B cell (primary cell): ENCODE measurements at regions not wholly inside any gene's neighbourhood (a gene's known extent, or its start where the extent isn't known, plus 50 kb on each side); places are given as distances from the start of the nearest gene placed in this dataset.

Experiments used
- ATAC-seq: fragments of 200-7000 bp; cut with Tn5 transposase; one replicate; pipeline ENCODE4 v1.10.0; 2021; ENCODE audit warnings: low read depth, mild to moderate bottlenecking, moderate number of reproducible peaks, moderate library complexity
- CTCF ChIA-PET: fragments of 350-600 bp; sonication (Branson Sonifier 250); formaldehyde crosslinking; loops from one replicate; lab custom pipeline; 2021; ENCODE audit warnings: antibody characterized with exemption, inconsistent platforms; lab: Charles Lee
- POLR2A ChIA-PET: fragments of 350-600 bp; sonication (Branson Sonifier 250); formaldehyde crosslinking; loops from one replicate; lab custom pipeline; 2021; ENCODE audit warnings: antibody characterized with exemption; lab: Charles Lee
- DNase-seq: peaks from one replicate; pipeline ENCODE4 v3.0.0; 2013
- H2AFZ ChIP-seq: 2 replicates; pipeline ENCODE4 v1.6.1; 2012; ENCODE audit warnings: mild to moderate bottlenecking, low read depth, low read length; ENCODE audit not compliant: insufficient read depth, poor library complexity, severe bottlenecking
- H3K27ac ChIP-seq, 2 donors: 1 replicate in 1 of 2; 2 replicates in 1 of 2; pipeline ENCODE4 v1.5.1; 2012 to 2013; ENCODE audit warnings: low read length in 2 of 2, mild to moderate bottlenecking in 2 of 2, moderate library complexity in 1 of 2
- H3K27me3 ChIP-seq, 4 experiments: fragments of 200-600 bp in 1 of 4; sonication (generic) in 1 of 4; replicated peaks in 1 of 4; 1 replicate in 2 of 4; 2 replicates in 2 of 4; pipeline versions ENCODE4 v1.6.1 to v1.7.0; 2013 to 2016; ENCODE audit warnings: low read length in 3 of 4, mild to moderate bottlenecking in 2 of 4, mixed read lengths in 1 of 4, moderate library complexity in 1 of 4; ENCODE audit not compliant: insufficient read depth in 4 of 4, control insufficient read depth in 3 of 4; ENCODE audit errors: control extremely low read depth in 1 of 4
- H3K36me3 ChIP-seq, 2 experiments: replicated peaks in 1 of 2; 1 replicate in 1 of 2; 2 replicates in 1 of 2; pipeline versions ENCODE4 v1.6.1 to v1.7.1; 2013; ENCODE audit warnings: low read length in 1 of 2; ENCODE audit not compliant: insufficient read depth in 2 of 2, control insufficient read depth in 1 of 2; ENCODE audit errors: control extremely low read depth in 1 of 2, extremely low read depth in 1 of 2
- H3K4me1 ChIP-seq, 2 donors: fragments of 200-600 bp in 1 of 2; sonication (generic) in 1 of 2; 1 replicate in 1 of 2; 2 replicates in 1 of 2; pipeline versions ENCODE4 v1.5.1 to v1.6.1; 2013 to 2017; ENCODE audit warnings: low read length in 2 of 2; ENCODE audit not compliant: control insufficient read depth in 2 of 2, insufficient read depth in 2 of 2
- H3K4me2 ChIP-seq: replicated peaks from 2 replicates; pipeline ENCODE3; 2012; ENCODE audit warnings: mild to moderate bottlenecking, low read depth, low read length; ENCODE audit not compliant: poor library complexity, severe bottlenecking
- H3K4me3 ChIP-seq, 5 experiments: fragments of 200-600 bp in 1 of 5; sonication (generic) in 1 of 5; 1 replicate in 3 of 5; 2 replicates in 2 of 5; pipeline versions ENCODE4 v1.5.1 to v1.7.0; 2011 to 2016; ENCODE audit warnings: low read length in 4 of 5, mild to moderate bottlenecking in 4 of 5, low read depth in 2 of 5, control low read depth in 1 of 5, moderate library complexity in 1 of 5; ENCODE audit not compliant: insufficient read depth in 1 of 5; ENCODE audit errors: control extremely low read depth in 1 of 5, extremely low read depth in 1 of 5
- H3K79me2 ChIP-seq: fragments of 200-600 bp; sonication (generic); one replicate; pipeline ENCODE4 v1.6.0; 2016; ENCODE audit warnings: low read length; ENCODE audit not compliant: control insufficient read depth, insufficient read depth
- H3K9ac ChIP-seq: fragments of 200-600 bp; sonication (generic); 2 replicates; pipeline ENCODE4 v1.6.1; 2017; ENCODE audit warnings: mild to moderate bottlenecking, low read length, moderate library complexity
- H3K9me3 ChIP-seq, 3 donors: one replicate each; pipeline versions ENCODE4 v1.6.1 to v1.7.1; 2013; ENCODE audit warnings: low read length in 2 of 3; ENCODE audit not compliant: control insufficient read depth in 2 of 3, insufficient read depth in 1 of 3; ENCODE audit errors: control extremely low read depth in 1 of 3
- H4K20me1 ChIP-seq: 2 replicates; pipeline ENCODE4 v1.6.0; 2012; ENCODE audit warnings: mild to moderate bottlenecking, low read length; ENCODE audit not compliant: insufficient read depth, control insufficient read depth, poor library complexity, severe bottlenecking
- H3K27ac Mint-ChIP-seq: one replicate; pipeline ENCODE4 v1.8.0; 2021; ENCODE audit warnings: mixed read lengths
- H3K27me3 Mint-ChIP-seq: one replicate; pipeline ENCODE4 v1.8.0; 2021; ENCODE audit warnings: mixed read lengths
- H3K4me1 Mint-ChIP-seq: one replicate; pipeline ENCODE4 v1.8.0; 2021; ENCODE audit warnings: mixed read lengths
- H3K4me3 Mint-ChIP-seq: one replicate; pipeline ENCODE4 v1.8.0; 2021; ENCODE audit warnings: mixed read lengths
- H3K9me3 Mint-ChIP-seq: one replicate; pipeline ENCODE4 v1.8.0; 2022; ENCODE audit warnings: mixed read lengths; ENCODE audit not compliant: insufficient read depth
- CTCF ChIP-seq: fragments of 200-600 bp; IDR thresholded peaks from one replicate; pipeline ENCODE4 v1.8.0; 2022; ENCODE audit warnings: antibody characterized with exemption, mild to moderate bottlenecking
- EZH2 ChIP-seq: IDR thresholded peaks from 2 replicates; pipeline ENCODE4 v1.6.1; 2012; ENCODE audit warnings: borderline replicate concordance, low read depth, mild to moderate bottlenecking, moderate library complexity, low read length; ENCODE audit not compliant: insufficient read depth, poor library complexity, severe bottlenecking
- WGBS: methylation state at CpG from one replicate; pipeline ENCODE4 v1.1.5; 2013; ENCODE audit warnings: missing lambda C conversion rate; ENCODE audit not compliant: insufficient coverage; 5-methylcytosine and 5-hydroxymethylcytosine counted together
- intact Hi-C: fragments of 100-400 bp; cut with micrococcal nuclease; formaldehyde crosslinking; loops from one replicate; pipeline ENCODE4 v1.10.0; 2022

DNA sequence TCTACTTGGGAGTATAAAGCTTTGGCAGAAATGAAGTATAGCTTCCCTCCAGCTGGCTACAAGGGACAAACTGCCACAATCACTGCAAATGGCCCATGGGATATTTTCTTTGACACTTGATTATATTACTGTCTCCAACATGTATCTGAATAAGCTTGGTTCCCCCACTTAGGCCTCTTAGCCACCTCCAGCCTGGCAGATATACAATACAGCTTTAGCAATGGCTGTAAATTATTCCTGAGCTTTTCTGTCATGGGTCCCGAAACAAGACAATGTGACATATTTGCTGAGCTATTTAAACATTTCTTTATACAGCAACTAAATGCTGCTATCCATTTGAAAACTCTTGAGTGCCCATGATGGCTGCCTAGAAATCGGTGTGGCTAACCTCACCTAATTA is 406.2 kb downstream of the SUCLG1 start:
- TF ChIP-seq CTCF (no peak), EZH2 (no peak)
- no peaks in the 10 kb centered on the region for H3K36me3 ChIP-seq
- CTCF ChIA-PET, result no interaction called here
- ATAC-seq, result no peak
- H3K9me3 ChIP-seq, result peaks cover 0 to 3% (median 0%) of the 10 kb centered on the region in 3 donors
- H2AFZ ChIP-seq, result no peak overlapping the region
- no peak overlapping the region for H3K4me3 ChIP-seq
- no peak for DNase-seq
- POLR2A ChIA-PET, result no interaction called here
- no peaks in the 10 kb centered on the region for H3K9me3 Mint-ChIP-seq
- H3K4me1 Mint-ChIP-seq, result no peaks in the 10 kb centered on the region
- no peak overlapping the region for H3K27ac Mint-ChIP-seq
- intact Hi-C loops, result no loop called here
- no peaks in the 10 kb centered on the region for H3K4me1 ChIP-seq
- no peak overlapping the region for H3K4me3 Mint-ChIP-seq
- H3K27me3 Mint-ChIP-seq, result no peaks in the 10 kb centered on the region
- WGBS, result 54% methylated on average over 2 of the region's 2 CpGs
- no peak overlapping the region for H3K4me2 ChIP-seq
- H4K20me1 ChIP-seq, result no peaks in the 10 kb centered on the region
- no peaks in the 10 kb centered on the region for H3K79me2 ChIP-seq
- no peaks in the 10 kb centered on the region for H3K27me3 ChIP-seq
- no peak overlapping the region for H3K9ac ChIP-seq
- H3K27ac ChIP-seq, result no peak overlapping the region

DNA sequence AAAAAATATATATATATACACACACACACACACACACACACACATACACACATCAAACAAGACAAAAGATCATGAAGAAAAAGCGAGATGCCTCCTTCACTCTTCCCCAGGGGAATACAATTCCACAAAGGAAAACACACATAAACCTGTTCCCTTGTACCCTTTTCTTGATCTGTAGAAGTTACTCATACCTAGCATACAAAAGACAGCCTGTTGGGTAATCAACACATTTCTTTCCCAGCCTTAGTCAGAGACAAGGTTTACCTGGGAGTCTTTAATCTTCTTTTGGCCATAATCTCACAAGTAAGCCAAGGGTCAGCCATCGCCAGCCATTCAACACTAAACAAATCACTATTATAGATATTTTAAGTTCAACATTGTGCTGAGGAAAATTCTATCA is 407.0 kb downstream of the SUCLG1 start:
- intact Hi-C loops, result no loop called here
- H3K27me3 ChIP-seq, result no peaks in the 10 kb centered on the region
- H3K27ac ChIP-seq, result no peak overlapping the region
- no peaks in the 10 kb centered on the region for H3K4me1 ChIP-seq
- no peak for DNase-seq
- ChIA-PET POLR2A (no interaction called here), CTCF (no interaction called here)
- no peaks in the 10 kb centered on the region for H3K36me3 ChIP-seq
- no peaks in the 10 kb centered on the region for H3K79me2 ChIP-seq
- ATAC-seq, result no peak
- TF ChIP-seq EZH2, result no peak
- no peak for TF ChIP-seq CTCF
- H3K9ac ChIP-seq, result no peak overlapping the region
- Mint-ChIP-seq H3K27me3 (no peaks in the 10 kb centered on the region), H3K4me1 (no peaks in the 10 kb centered on the region), H3K27ac (no peak overlapping the region), H3K4me3 (no peak overlapping the region), H3K9me3 (no peaks in the 10 kb centered on the region)
- no peaks in the 10 kb centered on the region for H4K20me1 ChIP-seq
- no peak overlapping the region for H3K4me3 ChIP-seq
- 69% methylated on average over 1 of the region's 2 CpGs for WGBS
- no peak overlapping the region for H2AFZ ChIP-seq
- H3K4me2 ChIP-seq, result no peak overlapping the region
- peaks cover 0 to 3% (median 0%) of the 10 kb centered on the region in 3 donors for H3K9me3 ChIP-seq
